HFFc6 (cell line): ENCODE measurements at regions not wholly inside any gene's neighbourhood (a gene's known extent, or its start where the extent isn't known, plus 50 kb on each side); places are given as distances from the start of the nearest gene placed in this dataset.
"Not testable (repeated sequence)": the region's sequence is repeated elsewhere in the genome, so short reads cannot be mapped to it uniquely, and the experiment has no call there.

Experiments
- DNase-seq: peaks from one replicate; pipeline ENCODE4 v3.0.0-alpha.2; 2018
- H3K27ac Mint-ChIP-seq: 2 replicates; pipeline ENCODE4 v1.8.0; 2020; ENCODE audit warnings: mild to moderate bottlenecking, mixed read lengths
- H3K27me3 Mint-ChIP-seq: 2 replicates; pipeline ENCODE4 v1.8.0; 2021; ENCODE audit warnings: mild to moderate bottlenecking, moderate library complexity, mixed read lengths; ENCODE audit not compliant: insufficient read depth
- H3K36me3 Mint-ChIP-seq: 2 replicates; pipeline ENCODE4 v1.8.0; 2021; ENCODE audit warnings: low read depth, mixed read lengths
- H3K4me1 Mint-ChIP-seq: 2 replicates; pipeline ENCODE4 v1.8.0; 2020; ENCODE audit warnings: low read depth, mixed read lengths
- H3K4me3 Mint-ChIP-seq: 2 replicates; pipeline ENCODE4 v1.8.0; 2020; ENCODE audit warnings: mild to moderate bottlenecking, moderate library complexity, mixed read lengths
- H3K9me3 Mint-ChIP-seq: 2 replicates; pipeline ENCODE4 v1.8.0; 2020; ENCODE audit warnings: mild to moderate bottlenecking, mixed read lengths
- CTCF ChIP-seq: fragments of 200-600 bp; sonication (generic); IDR thresholded peaks from 2 replicates; pipeline ENCODE4 v1.5.0; 2021; ENCODE audit warnings: antibody characterized with exemption, mild to moderate bottlenecking

GRCh38 chr14:103230658-103231334 lies 103.2 kb upstream of the EIF5 start:
- Mint-ChIP-seq H3K27me3 (peaks cover 30% of the 10 kb centered on the region), H3K27ac (no peak overlapping the region), H3K4me1 (peaks cover 5% of the 10 kb centered on the region; the same call in 1 of the 2 replicates), H3K36me3 (no peaks in the 10 kb centered on the region), H3K4me3 (no peak overlapping the region), H3K9me3 (no peaks in the 10 kb centered on the region)
- no peak for DNase-seq
- TF ChIP-seq CTCF, result no peak

- H3K4me1 Mint-ChIP-seq, result peaks cover 5% of the 10 kb centered on the region; the same call in 1 of the 2 replicates
- H3K27me3 Mint-ChIP-seq, result peaks cover 29% of the 10 kb centered on the region
- H3K27ac Mint-ChIP-seq, result no peak overlapping the region
- no peak overlapping the region for H3K4me3 Mint-ChIP-seq
- no peak for TF ChIP-seq CTCF
- no peak for DNase-seq
- no peaks in the 10 kb centered on the region for H3K36me3 Mint-ChIP-seq
- H3K9me3 Mint-ChIP-seq, result no peaks in the 10 kb centered on the region
Measured at GRCh38 chr14:103231376-103232019, 102.5 kb upstream of the EIF5 start.

- TF ChIP-seq CTCF, result no peak
- Mint-ChIP-seq H3K27me3 (peaks cover 29% of the 10 kb centered on the region), H3K4me3 (no peak overlapping the region), H3K36me3 (no peaks in the 10 kb centered on the region), H3K4me1 (peaks cover 5% of the 10 kb centered on the region; the same call in 1 of the 2 replicates), H3K9me3 (0 out of 2 replicates have a peak, but pooled peaks cover under 1% of the 10 kb centered on the region), H3K27ac (no peak overlapping the region)
- no peak for DNase-seq
Measured at GRCh38 chr14:103232031-103232808, 101.8 kb upstream of the EIF5 start.

- H3K36me3 Mint-ChIP-seq, result no peaks in the 10 kb centered on the region
- H3K9me3 Mint-ChIP-seq, result peaks cover 7% of the 10 kb centered on the region
- no peak overlapping the region for H3K4me3 Mint-ChIP-seq
- no peak for TF ChIP-seq CTCF
- H3K27ac Mint-ChIP-seq, result no peak overlapping the region
- no peak for DNase-seq
- H3K4me1 Mint-ChIP-seq, result peaks cover 5% of the 10 kb centered on the region; the same call in 1 of the 2 replicates
- peaks cover 30% of the 10 kb centered on the region for H3K27me3 Mint-ChIP-seq
Measured at GRCh38 chr14:103232831-103233319, 101.2 kb upstream of the EIF5 start.

GRCh38 chr14:103233328-103233727 lies 100.7 kb upstream of the EIF5 start:
- DNase-seq, result no peak
- Mint-ChIP-seq H3K4me3 (no peak overlapping the region), H3K9me3 (peaks cover 11% of the 10 kb centered on the region), H3K36me3 (peaks cover 3% of the 10 kb centered on the region; the same call in 1 of the 2 replicates), H3K27me3 (peaks cover 31% of the 10 kb centered on the region), H3K27ac (no peak overlapping the region), H3K4me1 (peaks cover 5% of the 10 kb centered on the region; the same call in 1 of the 2 replicates)
- no peak for TF ChIP-seq CTCF

- Mint-ChIP-seq H3K9me3 (peaks cover 26% of the 10 kb centered on the region), H3K27me3 (peaks cover 38% of the 10 kb centered on the region), H3K36me3 (peaks cover 15% of the 10 kb centered on the region)
- not testable (repeated sequence) for DNase-seq, H3K27ac Mint-ChIP-seq, H3K4me3 Mint-ChIP-seq, H3K4me1 Mint-ChIP-seq
Measured at GRCh38 chr14:103234826-103235225, 99.2 kb upstream of the EIF5 start.

GRCh38 chr14:103235506-103235905 lies 98.5 kb upstream of the EIF5 start:
- Mint-ChIP-seq H3K36me3 (peaks cover 15% of the 10 kb centered on the region), H3K9me3 (peaks cover 26% of the 10 kb centered on the region), H3K27me3 (peaks cover 40% of the 10 kb centered on the region)
- DNase-seq, H3K4me1 Mint-ChIP-seq, H3K27ac Mint-ChIP-seq, H3K4me3 Mint-ChIP-seq: not testable (repeated sequence)
